ENCODE measurements at regions not wholly inside any gene's neighbourhood (a gene's known extent, or its start where the extent isn't known, plus 50 kb on each side); places are given as distances from the start of the nearest gene placed in this dataset.
"Not testable (repeated sequence)": the region's sequence is repeated elsewhere in the genome, so short reads cannot be mapped to it uniquely, and the experiment has no call there.

DNA sequence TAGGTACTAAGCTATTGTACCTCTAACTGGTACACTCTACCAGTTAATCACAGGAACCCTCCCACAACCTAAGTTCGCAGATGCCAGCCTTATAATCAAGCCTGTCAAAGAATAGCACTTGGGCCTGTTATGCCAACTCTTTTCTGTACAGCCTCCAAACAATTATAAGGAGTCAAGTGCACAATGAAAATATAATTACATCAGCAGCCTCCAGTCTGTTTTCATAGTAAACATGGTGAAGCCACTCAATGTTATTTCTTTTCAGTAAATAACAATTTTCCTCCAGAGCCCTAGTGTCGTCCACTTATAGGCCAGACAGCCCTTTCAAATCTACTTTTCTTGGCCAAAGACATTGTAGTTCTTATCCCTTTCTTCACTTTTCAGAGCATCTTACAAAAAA, 82.7 kb upstream of the CARMIL1 start:
- POLR2A ChIA-PET = no interaction called here
- DNase-seq (ENCODE audit: extremely low spot score) = no peak
- TF ChIP-seq SUZ12 (IDR thresholded peaks at IDR 0.05) (no peak), L3MBTL2 (conservative IDR thresholded peaks at IDR 0.05) (no peak), ZNF384 (IDR thresholded peaks at IDR 0.05) (no peak), SP1 (IDR thresholded peaks at IDR 0.05) (no peak), FOXK2 (IDR thresholded peaks at IDR 0.05) (no peak), NFRKB (IDR thresholded peaks at IDR 0.05) (no peak), FOXM1 (IDR thresholded peaks at IDR 0.05; ENCODE audit: borderline replicate concordance) (no peak), BHLHE40 (IDR thresholded peaks at IDR 0.05; ENCODE audit: borderline replicate concordance) (no peak), LEF1 (IDR thresholded peaks at IDR 0.05; ENCODE audit: borderline replicate concordance) (no peak), CTBP1 (IDR thresholded peaks at IDR 0.05; ENCODE audit: borderline replicate concordance) (no peak)
- TF ChIP-seq, protein P1, sequence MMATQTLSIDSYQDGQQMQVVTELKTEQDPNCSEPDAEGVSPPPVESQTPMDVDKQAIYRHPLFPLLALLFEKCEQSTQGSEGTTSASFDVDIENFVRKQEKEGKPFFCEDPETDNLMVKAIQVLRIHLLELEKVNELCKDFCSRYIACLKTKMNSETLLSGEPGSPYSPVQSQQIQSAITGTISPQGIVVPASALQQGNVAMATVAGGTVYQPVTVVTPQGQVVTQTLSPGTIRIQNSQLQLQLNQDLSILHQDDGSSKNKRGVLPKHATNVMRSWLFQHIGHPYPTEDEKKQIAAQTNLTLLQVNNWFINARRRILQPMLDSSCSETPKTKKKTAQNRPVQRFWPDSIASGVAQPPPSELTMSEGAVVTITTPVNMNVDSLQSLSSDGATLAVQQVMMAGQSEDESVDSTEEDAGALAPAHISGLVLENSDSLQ (IDR thresholded peaks at IDR 0.05) = no peak
- CTCF ChIA-PET = no interaction called here

DNA sequence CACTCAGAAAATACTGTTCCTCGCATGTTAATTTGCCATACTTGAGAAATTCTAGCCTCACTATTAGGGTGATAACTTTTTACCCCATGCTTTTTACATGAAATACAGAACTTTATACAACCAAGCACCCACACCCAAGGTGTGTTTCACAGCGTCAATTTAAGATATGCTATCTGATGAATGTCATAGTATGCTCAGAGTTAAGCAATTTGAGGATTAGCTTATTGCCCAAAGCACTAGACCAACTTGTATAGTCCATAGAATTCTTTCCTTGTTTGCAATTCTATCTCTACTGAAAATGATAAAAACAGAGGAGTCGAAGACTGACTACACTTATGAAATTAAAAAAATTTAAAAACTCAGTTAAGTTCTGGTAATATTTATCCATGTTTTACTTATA, 82.1 kb upstream of the CARMIL1 start:
- ChIA-PET POLR2A (no interaction called here), CTCF (no interaction called here)
- no peak for DNase-seq (ENCODE audit: extremely low spot score)
- no peak for TF ChIP-seq HDGF (IDR thresholded peaks at IDR 0.05; ENCODE audit: borderline replicate concordance)
- no peak for TF ChIP-seq FOXM1 (IDR thresholded peaks at IDR 0.05; ENCODE audit: borderline replicate concordance)
- TF ChIP-seq LEF1 (IDR thresholded peaks at IDR 0.05; ENCODE audit: borderline replicate concordance) = no peak
- TF ChIP-seq SUZ12 (IDR thresholded peaks at IDR 0.05) = no peak
- TF ChIP-seq SP1 (IDR thresholded peaks at IDR 0.05) = no peak
- TF ChIP-seq L3MBTL2 (conservative IDR thresholded peaks at IDR 0.05) = no peak
- no peak for TF ChIP-seq ZNF384 (IDR thresholded peaks at IDR 0.05)
- no peak for TF ChIP-seq FOXK2 (IDR thresholded peaks at IDR 0.05)
- no peak for TF ChIP-seq FOXA1 (IDR thresholded peaks at IDR 0.05)
- TF ChIP-seq TARDBP (IDR thresholded peaks at IDR 0.05) = no peak
- TF ChIP-seq CTBP1 (IDR thresholded peaks at IDR 0.05; ENCODE audit: borderline replicate concordance) = no peak
- no peak for TF ChIP-seq NFRKB (IDR thresholded peaks at IDR 0.05)
- TF ChIP-seq, protein P1 (IDR thresholded peaks at IDR 0.05) = no peak
- no peak for TF ChIP-seq ARNT (IDR thresholded peaks at IDR 0.05)
- no peak for TF ChIP-seq BHLHE40 (IDR thresholded peaks at IDR 0.05; ENCODE audit: borderline replicate concordance)
- no peak for TF ChIP-seq ELF4 (IDR thresholded peaks at IDR 0.05)

DNA sequence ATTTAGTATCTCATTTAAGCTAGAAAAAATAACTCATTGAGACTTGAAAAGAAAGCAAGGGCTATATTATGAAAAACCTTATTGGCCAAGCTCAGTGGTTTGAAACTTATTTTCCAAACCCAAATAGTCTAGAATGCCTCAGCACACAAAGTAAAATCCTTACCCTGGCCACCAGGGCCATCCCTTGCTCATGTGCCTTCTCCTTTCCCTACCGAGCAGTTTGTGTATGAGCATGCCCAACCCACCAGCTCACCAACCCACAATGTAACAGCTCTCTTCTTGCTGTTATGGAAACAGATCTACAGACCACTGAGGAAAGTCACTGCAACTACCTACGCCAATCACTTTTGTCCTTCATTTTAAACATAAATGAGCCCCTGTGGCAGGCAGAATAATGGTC, 79.6 kb upstream of the CARMIL1 start:
- no peak for DNase-seq (ENCODE audit: extremely low spot score)
- CTCF ChIA-PET = no interaction called here
- TF ChIP-seq ARNT (IDR thresholded peaks at IDR 0.05) (no peak), FOXA1 (IDR thresholded peaks at IDR 0.05) (no peak), FOXM1 (IDR thresholded peaks at IDR 0.05; ENCODE audit: borderline replicate concordance) (no peak), CTBP1 (IDR thresholded peaks at IDR 0.05; ENCODE audit: borderline replicate concordance) (no peak), FOXK2 (IDR thresholded peaks at IDR 0.05) (no peak), BHLHE40 (IDR thresholded peaks at IDR 0.05; ENCODE audit: borderline replicate concordance) (no peak)
- POLR2A ChIA-PET = no interaction called here

DNA sequence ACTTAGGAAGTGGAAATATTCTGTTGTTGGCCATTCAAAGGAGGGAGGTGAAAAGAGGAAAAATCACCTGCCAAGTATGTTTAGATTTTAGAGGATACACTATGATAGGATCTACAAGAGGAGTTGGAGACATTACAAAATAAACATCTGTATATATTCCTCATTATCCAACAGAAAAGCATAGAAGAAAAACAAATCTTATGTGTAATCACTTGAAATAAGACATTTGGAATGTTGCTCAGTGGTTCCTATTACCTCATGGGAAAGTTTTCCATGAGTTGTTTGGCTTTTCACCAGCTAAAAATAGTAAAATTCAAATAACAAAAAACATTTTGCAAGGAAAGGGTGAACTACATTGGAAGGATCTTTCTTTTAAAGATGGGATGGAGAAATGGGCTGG, 76.7 kb upstream of the CARMIL1 start:
- no peak for DNase-seq (ENCODE audit: extremely low spot score)
- CTCF ChIA-PET = no interaction called here
- no peak for TF ChIP-seq SUZ12 (IDR thresholded peaks at IDR 0.05)
- TF ChIP-seq TARDBP (IDR thresholded peaks at IDR 0.05) = no peak
- TF ChIP-seq FOXA1 (IDR thresholded peaks at IDR 0.05) = no peak
- no peak for TF ChIP-seq FOXK2 (IDR thresholded peaks at IDR 0.05)
- no peak for TF ChIP-seq HDGF (IDR thresholded peaks at IDR 0.05; ENCODE audit: borderline replicate concordance)
- POLR2A ChIA-PET = no interaction called here

DNA sequence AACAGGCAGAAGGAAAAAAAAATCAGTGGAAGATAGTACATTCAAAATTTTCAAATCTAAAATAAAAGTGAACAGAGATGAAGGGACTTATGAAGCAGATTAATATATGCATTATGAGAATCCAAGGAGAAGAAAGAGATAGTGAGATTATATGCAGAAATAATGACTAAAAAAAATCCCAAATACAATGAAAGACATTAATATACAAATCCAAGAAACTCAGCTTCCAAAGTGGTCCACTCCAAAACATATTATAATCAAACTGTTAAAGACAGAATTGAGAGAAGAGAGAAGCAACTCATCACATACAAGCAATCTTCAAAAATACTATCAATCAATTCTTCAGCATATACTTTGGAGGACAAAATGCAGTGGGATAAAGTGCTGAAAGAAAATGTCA, 73.5 kb upstream of the CARMIL1 start:
- ChIA-PET POLR2A (no interaction called here), CTCF (no interaction called here)
- no peak for DNase-seq (ENCODE audit: extremely low spot score)

DNA sequence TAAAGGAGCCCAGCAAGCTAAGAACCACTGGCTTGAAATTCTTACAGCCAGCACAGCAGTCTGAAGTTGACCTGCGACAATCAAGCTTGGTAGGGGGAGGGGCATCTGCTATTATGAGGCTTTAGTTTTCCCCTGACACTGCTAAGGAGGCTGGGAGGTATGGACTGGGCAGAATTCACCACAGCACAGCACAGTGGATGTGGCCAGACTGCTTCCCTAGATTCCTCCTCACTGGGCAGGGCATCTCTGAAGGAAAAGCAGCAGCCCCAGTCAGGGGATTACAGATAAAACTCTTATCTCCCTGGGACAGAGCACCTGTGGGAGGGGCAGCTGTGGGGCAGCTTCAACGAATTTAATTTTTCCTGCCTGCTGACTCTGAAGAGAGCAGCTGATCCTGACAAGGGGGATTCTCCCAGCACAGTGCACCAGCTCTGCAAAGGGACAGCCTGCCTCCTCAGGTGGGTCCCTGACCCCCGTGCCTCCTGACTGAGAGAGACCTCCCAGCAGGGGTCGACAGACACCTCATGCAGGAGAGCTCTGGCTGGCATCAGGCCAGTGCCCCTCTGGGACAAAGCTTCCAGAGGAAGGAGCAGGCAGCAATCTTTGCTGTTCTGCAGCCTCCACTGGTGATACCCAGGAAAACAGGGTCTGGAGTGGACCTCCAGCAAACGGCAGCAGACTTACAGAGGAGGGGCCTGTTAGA, 71.6 kb upstream of the CARMIL1 start:
- CTCF ChIA-PET; DNase-seq (ENCODE audit: extremely low spot score); POLR2A ChIA-PET: not testable (repeated sequence)

More for the DNA sequence above, 73.5 kb upstream of the CARMIL1 start:
- TF ChIP-seq HDGF (IDR thresholded peaks at IDR 0.05; ENCODE audit: borderline replicate concordance) = no peak
- TF ChIP-seq LEF1 (IDR thresholded peaks at IDR 0.05; ENCODE audit: borderline replicate concordance) = no peak
- no peak for TF ChIP-seq FOXA1 (IDR thresholded peaks at IDR 0.05)
- no peak for TF ChIP-seq FOXM1 (IDR thresholded peaks at IDR 0.05; ENCODE audit: borderline replicate concordance)
- no peak for TF ChIP-seq ARNT (IDR thresholded peaks at IDR 0.05)
- TF ChIP-seq ELF4 (IDR thresholded peaks at IDR 0.05) = no peak
- TF ChIP-seq NFRKB (IDR thresholded peaks at IDR 0.05) = no peak
- TF ChIP-seq SUZ12 (IDR thresholded peaks at IDR 0.05) = no peak

DNA sequence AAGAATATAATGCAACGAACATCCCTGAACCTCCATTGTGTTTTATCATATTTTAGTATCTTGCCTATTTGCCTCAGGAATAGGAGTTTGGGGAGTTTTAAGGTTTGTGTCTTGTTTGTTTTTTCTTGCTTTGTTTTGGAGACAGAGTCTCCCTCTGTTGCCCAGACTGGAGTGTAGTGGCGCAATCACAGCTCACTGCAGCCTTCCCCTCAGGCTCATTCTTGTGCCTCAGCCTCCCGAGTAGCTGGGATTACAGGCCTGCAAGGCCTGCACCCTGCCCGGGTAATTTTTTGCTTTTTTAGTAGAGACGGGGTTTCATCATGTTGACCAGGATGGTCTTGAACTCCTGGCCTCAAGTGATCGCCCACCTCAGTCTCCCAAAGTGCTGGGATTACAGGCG, 63.3 kb upstream of the CARMIL1 start:
- ChIA-PET POLR2A (no interaction called here), CTCF (no interaction called here)
- TF ChIP-seq FOXA1 (IDR thresholded peaks at IDR 0.05) = no peak
- no peak for TF ChIP-seq L3MBTL2 (conservative IDR thresholded peaks at IDR 0.05)
- no peak for TF ChIP-seq ARNT (IDR thresholded peaks at IDR 0.05)
- TF ChIP-seq ELF4 (IDR thresholded peaks at IDR 0.05) = no peak
- TF ChIP-seq BHLHE40 (IDR thresholded peaks at IDR 0.05; ENCODE audit: borderline replicate concordance) = no peak
- TF ChIP-seq, protein P1 (IDR thresholded peaks at IDR 0.05) = no peak
- TF ChIP-seq ZNF384 (IDR thresholded peaks at IDR 0.05) = no peak
- TF ChIP-seq FOXK2 (IDR thresholded peaks at IDR 0.05) = no peak
- no peak for TF ChIP-seq TARDBP (IDR thresholded peaks at IDR 0.05)
- no peak for TF ChIP-seq SP1 (IDR thresholded peaks at IDR 0.05)
- DNase-seq (ENCODE audit: extremely low spot score) = no peak
